Panc1 (cell line): ENCODE measurements at regions not wholly inside any gene's neighbourhood (a gene's known extent, or its start where the extent isn't known, plus 50 kb on each side); places are given as distances from the start of the nearest gene placed in this dataset.

ENCODE experiments used
- ATAC-seq: fragments of 200-7000 bp; cut with Tn5 transposase; 2 replicates; pipeline ENCODE4 v1.9.1; 2020; ENCODE audit warnings: mild to moderate bottlenecking, moderate library complexity
- BruUV-seq: library from RNA; stranded (reverse); fragments of 400-500 nt; replicated peaks from 2 replicates; lab custom pipeline; 2021; lab: Mats Ljungman, UMichigan
- CTCF ChIA-PET: fragments of 300-600 bp; sonication (Branson Sonifier 250); formaldehyde crosslinking; loops from one replicate; lab custom pipeline; 2022; ENCODE audit warnings: antibody characterized with exemption; lab: Charles Lee
- POLR2A ChIA-PET: fragments of 300-600 bp; sonication (Branson Sonifier 250); formaldehyde crosslinking; loops from one replicate; lab custom pipeline; 2022; ENCODE audit warnings: antibody characterized with exemption; lab: Charles Lee
- DNase-seq: peaks from one replicate; pipeline ENCODE4 v3.0.0-alpha.2; 2010; ENCODE audit warnings: low read depth, low spot score
- H3K27ac ChIP-seq: 2 replicates; pipeline ENCODE4 v1.5.1; 2011; ENCODE audit warnings: mild to moderate bottlenecking, low read length, inconsistent platforms
- H3K27me3 ChIP-seq: fragments of 200-500 bp; sonication (Bioruptor generic); 2 replicates; pipeline ENCODE4 v1.6.0; 2014; ENCODE audit warnings: low read length, inconsistent platforms; ENCODE audit not compliant: control insufficient read depth, insufficient read depth
- H3K36me3 ChIP-seq: fragments of 200-500 bp; sonication (Bioruptor generic); 2 replicates; pipeline ENCODE4 v1.5.1; 2014; ENCODE audit warnings: inconsistent platforms, mild to moderate bottlenecking, low read length, moderate library complexity; ENCODE audit not compliant: control insufficient read depth, insufficient read depth
- H3K4me1 ChIP-seq: 2 replicates; pipeline ENCODE4 v1.5.1; 2011; ENCODE audit warnings: inconsistent platforms, mild to moderate bottlenecking, low read length, moderate library complexity; ENCODE audit not compliant: control insufficient read depth, insufficient read depth
- H3K4me3 ChIP-seq, 2 experiments: 2 replicates each; pipeline ENCODE4 v1.5.1; 2011 to 2012; ENCODE audit warnings: low read depth in 2 of 2, low read length in 2 of 2, mild to moderate bottlenecking in 2 of 2, inconsistent platforms in 1 of 2, moderate library complexity in 1 of 2
- H3K9me3 ChIP-seq: fragments of 200-500 bp; sonication (Bioruptor generic); 2 replicates; pipeline ENCODE4 v1.5.1; 2014; ENCODE audit warnings: low read depth, mild to moderate bottlenecking, inconsistent platforms, low read length, moderate library complexity; ENCODE audit not compliant: control insufficient read depth, insufficient read depth
- POLR2AphosphoS5 ChIP-seq: IDR thresholded peaks from 2 replicates; pipeline ENCODE4 v1.6.1; 2012; ENCODE audit warnings: mild to moderate bottlenecking, low read depth, low read length, moderate library complexity
- SIN3A ChIP-seq: IDR thresholded peaks from 2 replicates; pipeline ENCODE4 v1.6.1; 2012; ENCODE audit warnings: low read depth, mild to moderate bottlenecking, low read length, moderate library complexity, borderline replicate concordance; ENCODE audit not compliant: insufficient read depth
- TCF7L2 ChIP-seq: IDR thresholded peaks from 2 replicates; pipeline ENCODE4 v1.6.1; 2011; ENCODE audit warnings: mild to moderate bottlenecking, low read depth, low read length, inconsistent platforms
- in situ Hi-C: cut with HindIII; loops from 2 replicates; pipeline ENCODE4 v1.10.0; 2016; ENCODE audit warnings: low sequenced_read_pairs, low pct_unique_long_range_greater_than_20kb
- intact Hi-C: fragments of 100-400 bp; cut with micrococcal nuclease; formaldehyde crosslinking; loops from one replicate; pipeline ENCODE4 v1.10.0; 2022; ENCODE audit not compliant: unreplicated experiment
- TF ChIP-seq, protein P1 (sequence below): fragments of 450-650 bp; IDR thresholded peaks from 2 replicates; pipeline ENCODE4 v1.5.1; 2017; ENCODE audit warnings: mild to moderate bottlenecking
- TF ChIP-seq, protein P2 (sequence below), 2 experiments: IDR thresholded peaks; 2 replicates each; pipeline ENCODE4 v1.6.1; 2011 to 2012; ENCODE audit warnings: low read depth in 2 of 2, control low read depth in 1 of 2, low read length in 1 of 2, mild to moderate bottlenecking in 1 of 2, moderate library complexity in 1 of 2; ENCODE audit not compliant: insufficient read depth in 1 of 2

DNA sequence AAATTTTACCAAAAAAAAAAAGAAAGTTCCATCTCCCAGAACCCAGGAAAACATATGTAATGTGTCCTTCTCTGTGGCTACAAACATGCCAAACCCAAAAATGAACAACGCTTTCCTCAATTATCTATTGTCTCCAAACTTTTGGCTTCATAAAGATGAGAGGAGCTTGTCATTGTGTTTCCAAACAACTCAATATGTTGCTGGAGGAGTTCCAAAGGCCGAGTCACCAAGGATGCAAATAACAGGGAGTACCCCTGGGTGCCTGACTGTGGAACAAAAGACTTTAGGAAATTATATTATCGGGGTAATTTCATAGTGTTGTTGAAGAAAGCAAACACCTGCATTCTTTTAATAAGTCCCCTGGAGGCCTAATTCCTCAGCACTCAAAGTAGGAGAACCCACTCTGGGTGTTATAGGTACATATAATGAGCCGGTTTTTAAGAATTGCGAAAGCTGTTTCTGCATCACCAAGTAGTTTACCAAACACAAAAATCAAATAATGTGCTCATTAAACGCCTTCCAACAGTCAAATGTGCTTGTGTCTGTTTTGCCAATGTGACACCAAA lies 206.3 kb upstream of the PRICKLE2 start:
- no peak for DNase-seq
- in situ Hi-C loops (no loop called here), intact Hi-C loops (no loop called here)
- TF ChIP-seq, protein P1, sequence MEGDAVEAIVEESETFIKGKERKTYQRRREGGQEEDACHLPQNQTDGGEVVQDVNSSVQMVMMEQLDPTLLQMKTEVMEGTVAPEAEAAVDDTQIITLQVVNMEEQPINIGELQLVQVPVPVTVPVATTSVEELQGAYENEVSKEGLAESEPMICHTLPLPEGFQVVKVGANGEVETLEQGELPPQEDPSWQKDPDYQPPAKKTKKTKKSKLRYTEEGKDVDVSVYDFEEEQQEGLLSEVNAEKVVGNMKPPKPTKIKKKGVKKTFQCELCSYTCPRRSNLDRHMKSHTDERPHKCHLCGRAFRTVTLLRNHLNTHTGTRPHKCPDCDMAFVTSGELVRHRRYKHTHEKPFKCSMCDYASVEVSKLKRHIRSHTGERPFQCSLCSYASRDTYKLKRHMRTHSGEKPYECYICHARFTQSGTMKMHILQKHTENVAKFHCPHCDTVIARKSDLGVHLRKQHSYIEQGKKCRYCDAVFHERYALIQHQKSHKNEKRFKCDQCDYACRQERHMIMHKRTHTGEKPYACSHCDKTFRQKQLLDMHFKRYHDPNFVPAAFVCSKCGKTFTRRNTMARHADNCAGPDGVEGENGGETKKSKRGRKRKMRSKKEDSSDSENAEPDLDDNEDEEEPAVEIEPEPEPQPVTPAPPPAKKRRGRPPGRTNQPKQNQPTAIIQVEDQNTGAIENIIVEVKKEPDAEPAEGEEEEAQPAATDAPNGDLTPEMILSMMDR, result no peak
- TF ChIP-seq TCF7L2 (no peak), POLR2AphosphoS5 (no peak), SIN3A (no peak)
- TF ChIP-seq, protein P2, sequence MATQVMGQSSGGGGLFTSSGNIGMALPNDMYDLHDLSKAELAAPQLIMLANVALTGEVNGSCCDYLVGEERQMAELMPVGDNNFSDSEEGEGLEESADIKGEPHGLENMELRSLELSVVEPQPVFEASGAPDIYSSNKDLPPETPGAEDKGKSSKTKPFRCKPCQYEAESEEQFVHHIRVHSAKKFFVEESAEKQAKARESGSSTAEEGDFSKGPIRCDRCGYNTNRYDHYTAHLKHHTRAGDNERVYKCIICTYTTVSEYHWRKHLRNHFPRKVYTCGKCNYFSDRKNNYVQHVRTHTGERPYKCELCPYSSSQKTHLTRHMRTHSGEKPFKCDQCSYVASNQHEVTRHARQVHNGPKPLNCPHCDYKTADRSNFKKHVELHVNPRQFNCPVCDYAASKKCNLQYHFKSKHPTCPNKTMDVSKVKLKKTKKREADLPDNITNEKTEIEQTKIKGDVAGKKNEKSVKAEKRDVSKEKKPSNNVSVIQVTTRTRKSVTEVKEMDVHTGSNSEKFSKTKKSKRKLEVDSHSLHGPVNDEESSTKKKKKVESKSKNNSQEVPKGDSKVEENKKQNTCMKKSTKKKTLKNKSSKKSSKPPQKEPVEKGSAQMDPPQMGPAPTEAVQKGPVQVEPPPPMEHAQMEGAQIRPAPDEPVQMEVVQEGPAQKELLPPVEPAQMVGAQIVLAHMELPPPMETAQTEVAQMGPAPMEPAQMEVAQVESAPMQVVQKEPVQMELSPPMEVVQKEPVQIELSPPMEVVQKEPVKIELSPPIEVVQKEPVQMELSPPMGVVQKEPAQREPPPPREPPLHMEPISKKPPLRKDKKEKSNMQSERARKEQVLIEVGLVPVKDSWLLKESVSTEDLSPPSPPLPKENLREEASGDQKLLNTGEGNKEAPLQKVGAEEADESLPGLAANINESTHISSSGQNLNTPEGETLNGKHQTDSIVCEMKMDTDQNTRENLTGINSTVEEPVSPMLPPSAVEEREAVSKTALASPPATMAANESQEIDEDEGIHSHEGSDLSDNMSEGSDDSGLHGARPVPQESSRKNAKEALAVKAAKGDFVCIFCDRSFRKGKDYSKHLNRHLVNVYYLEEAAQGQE (IDR thresholded peaks at IDR 0.05; ENCODE audit: insufficient read depth in 1 of 2, low read depth in 2 of 2, low read length in 1 of 2), result no peak
- ChIA-PET POLR2A (no interaction called here), CTCF (no interaction called here)
- ATAC-seq, result no peak
- Histone ChIP-seq H3K9me3 (no peaks in the 10 kb centered on the region), H3K27ac (no peak overlapping the region), H3K4me3 (no peak overlapping the region), H3K27me3 (no peaks in the 10 kb centered on the region), H3K36me3 (no peaks in the 10 kb centered on the region), H3K4me1 (no peaks in the 10 kb centered on the region)
- no TSS peak for BruUV-seq

DNA sequence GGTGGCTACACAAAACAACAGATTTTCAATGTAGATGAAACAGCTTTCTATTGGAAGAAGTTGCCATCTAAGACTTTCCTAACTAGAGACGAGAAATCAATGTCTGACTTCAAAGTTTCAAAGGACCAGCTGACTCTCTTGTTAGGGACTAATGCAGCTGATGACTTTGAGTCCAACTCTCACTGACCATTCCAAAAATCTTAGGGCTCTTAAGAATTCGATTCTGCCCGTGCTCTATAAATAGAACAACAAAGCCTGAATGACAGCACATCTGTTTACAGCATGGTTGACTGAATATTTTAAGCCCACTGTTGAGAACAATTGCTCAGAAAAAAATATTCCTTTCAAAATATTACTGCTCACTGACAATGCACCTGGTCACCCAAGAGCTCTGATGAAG lies 202.4 kb upstream of the PRICKLE2 start:
- in situ Hi-C loops, result no loop called here
- intact Hi-C loops, result no loop called here
- ATAC-seq (no peak), DNase-seq (no peak)
- Histone ChIP-seq H3K27ac (no peak overlapping the region), H3K4me3 (no peak overlapping the region), H3K27me3 (no peaks in the 10 kb centered on the region), H3K4me1 (no peaks in the 10 kb centered on the region), H3K36me3 (no peaks in the 10 kb centered on the region), H3K9me3 (no peaks in the 10 kb centered on the region)
- CTCF ChIA-PET, result no interaction called here
- BruUV-seq, result no TSS peak
- TF ChIP-seq TCF7L2, result no peak
- TF ChIP-seq, protein P2 (IDR thresholded peaks at IDR 0.05; ENCODE audit: insufficient read depth in 1 of 2, low read depth in 2 of 2, low read length in 1 of 2), result no peak
- TF ChIP-seq POLR2AphosphoS5, result no peak
- no peak for TF ChIP-seq SIN3A
- TF ChIP-seq, protein P1, result no peak
- POLR2A ChIA-PET, result no interaction called here
